Activated CD8-positive, alpha-beta T cell treated with anti-CD3 and anti-CD28 coated beads, Interleukin-2, amount 10 ng/mL, durations not matched to agents 7 days and 5 days (primary cell): ENCODE measurements at regions not wholly inside any gene's neighbourhood (a gene's known extent, or its start where the extent isn't known, plus 50 kb on each side); places are given as distances from the start of the nearest gene placed in this dataset.

Experiments
- ATAC-seq: fragments of 150-1000 bp; cut with Tn5 transposase; one replicate; pipeline ENCODE4 v1.10.0; 2021; ENCODE audit warnings: moderate library complexity
- CTCF ChIA-PET: fragments of 350-600 bp; sonication (Branson Sonifier 250); formaldehyde crosslinking; loops from one replicate; lab custom pipeline; 2021; ENCODE audit warnings: antibody characterized with exemption; lab: Charles Lee
- POLR2A ChIA-PET: fragments of 350-600 bp; sonication (Branson Sonifier 250); formaldehyde crosslinking; loops from one replicate; lab custom pipeline; 2021; ENCODE audit warnings: antibody characterized with exemption; lab: Charles Lee
- DNase-seq: peaks from one replicate; pipeline ENCODE4 v3.0.0-alpha.2; 2020
- H3K27ac Mint-ChIP-seq: one replicate; pipeline ENCODE4 v1.8.0; 2021; ENCODE audit warnings: mild to moderate bottlenecking, mixed read lengths
- H3K27me3 Mint-ChIP-seq: one replicate; pipeline ENCODE4 v1.8.0; 2021; ENCODE audit warnings: low read depth, mixed read lengths
- H3K36me3 Mint-ChIP-seq: one replicate; pipeline ENCODE4 v1.8.0; 2021; ENCODE audit warnings: low read depth, mixed read lengths
- H3K4me1 Mint-ChIP-seq: one replicate; pipeline ENCODE4 v1.8.0; 2021; ENCODE audit warnings: low read depth, mixed read lengths
- H3K4me3 Mint-ChIP-seq: one replicate; pipeline ENCODE4 v1.8.0; 2021; ENCODE audit warnings: mild to moderate bottlenecking, mixed read lengths
- H3K9me3 Mint-ChIP-seq: one replicate; pipeline ENCODE4 v1.8.0; 2022; ENCODE audit warnings: mixed read lengths; ENCODE audit not compliant: insufficient read depth

DNA sequence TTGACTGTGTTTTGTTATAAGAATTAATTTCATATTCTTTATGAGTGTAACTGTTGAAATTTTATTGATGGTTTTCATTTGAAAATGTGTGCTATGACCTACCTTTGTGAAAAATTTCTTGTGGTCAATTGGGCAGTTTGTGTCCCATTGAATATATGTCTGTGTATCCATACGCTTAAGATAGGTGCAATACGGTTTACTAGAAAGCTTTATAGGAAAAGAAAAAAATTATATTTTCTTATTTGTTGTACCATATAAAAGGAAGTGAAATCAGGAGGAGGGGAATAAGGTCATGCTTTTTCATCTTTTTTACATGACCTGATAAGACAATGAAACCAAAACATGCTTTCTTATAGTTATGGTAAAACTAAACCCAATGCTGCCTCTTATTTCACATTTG is 807.7 kb downstream of the USP25 start:
- H3K36me3 Mint-ChIP-seq = no peaks in the 10 kb centered on the region
- ChIA-PET CTCF (no interaction called here), POLR2A (no interaction called here)
- H3K27me3 Mint-ChIP-seq = no peaks in the 10 kb centered on the region
- ATAC-seq (no peak), DNase-seq (no peak)
- H3K9me3 Mint-ChIP-seq = peaks cover 7% of the 10 kb centered on the region
- H3K4me1 Mint-ChIP-seq = no peaks in the 10 kb centered on the region
- no peak overlapping the region for H3K4me3 Mint-ChIP-seq
- no peak overlapping the region for H3K27ac Mint-ChIP-seq

DNA sequence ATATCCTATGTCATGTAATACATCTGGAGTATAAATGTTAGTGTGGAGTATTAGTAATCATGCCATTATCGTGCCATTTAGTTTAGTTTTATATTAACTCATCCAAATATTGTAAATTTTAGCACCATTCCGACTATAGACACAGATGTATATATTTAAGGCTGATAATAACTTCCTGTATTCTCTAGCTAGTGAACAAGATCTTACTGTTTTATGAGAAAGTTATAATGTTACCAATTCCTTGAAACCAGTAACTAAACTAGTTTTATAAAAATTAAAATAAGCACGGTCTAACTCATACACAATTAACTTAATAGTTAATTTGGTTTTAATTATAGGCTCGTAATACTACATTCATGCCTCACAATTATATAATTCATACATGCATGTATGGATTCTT is 808.6 kb downstream of the USP25 start:
- no peaks in the 10 kb centered on the region for H3K9me3 Mint-ChIP-seq
- ChIA-PET POLR2A (no interaction called here), CTCF (no interaction called here)
- no peaks in the 10 kb centered on the region for H3K4me1 Mint-ChIP-seq
- H3K4me3 Mint-ChIP-seq = no peak overlapping the region
- H3K27me3 Mint-ChIP-seq = no peaks in the 10 kb centered on the region
- DNase-seq = no peak
- no peaks in the 10 kb centered on the region for H3K36me3 Mint-ChIP-seq
- ATAC-seq = no peak
- H3K27ac Mint-ChIP-seq = no peak overlapping the region

DNA sequence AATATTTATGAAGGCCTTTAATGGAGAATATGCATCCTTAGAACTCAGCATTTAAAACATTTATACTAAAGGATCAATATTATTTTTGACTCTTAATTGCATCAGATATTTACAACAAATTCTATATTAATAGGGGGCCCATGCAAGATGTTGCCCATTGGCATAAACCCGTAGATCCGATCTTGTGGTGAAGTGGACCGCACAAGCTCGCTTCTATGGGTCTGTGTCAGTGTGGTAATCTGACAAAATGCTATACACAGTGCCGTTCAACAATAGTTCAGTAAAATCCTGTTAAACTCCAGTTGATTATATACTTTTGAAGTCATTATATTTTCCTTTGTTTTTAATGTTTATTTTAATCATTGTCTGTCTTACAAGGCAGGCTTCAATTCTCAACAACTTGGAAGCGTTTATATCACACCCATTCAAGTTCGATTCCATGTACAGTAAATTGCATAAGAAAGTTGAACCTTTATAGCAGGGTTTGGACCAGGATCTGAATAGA is 809.2 kb downstream of the USP25 start:
- CTCF ChIA-PET = no interaction called here
- H3K27me3 Mint-ChIP-seq = no peaks in the 10 kb centered on the region
- H3K27ac Mint-ChIP-seq = no peak overlapping the region
- DNase-seq (no peak), ATAC-seq (no peak)
- no peak overlapping the region for H3K4me3 Mint-ChIP-seq
- POLR2A ChIA-PET = no interaction called here
- H3K9me3 Mint-ChIP-seq = no peaks in the 10 kb centered on the region
- no peaks in the 10 kb centered on the region for H3K36me3 Mint-ChIP-seq
- no peaks in the 10 kb centered on the region for H3K4me1 Mint-ChIP-seq

DNA sequence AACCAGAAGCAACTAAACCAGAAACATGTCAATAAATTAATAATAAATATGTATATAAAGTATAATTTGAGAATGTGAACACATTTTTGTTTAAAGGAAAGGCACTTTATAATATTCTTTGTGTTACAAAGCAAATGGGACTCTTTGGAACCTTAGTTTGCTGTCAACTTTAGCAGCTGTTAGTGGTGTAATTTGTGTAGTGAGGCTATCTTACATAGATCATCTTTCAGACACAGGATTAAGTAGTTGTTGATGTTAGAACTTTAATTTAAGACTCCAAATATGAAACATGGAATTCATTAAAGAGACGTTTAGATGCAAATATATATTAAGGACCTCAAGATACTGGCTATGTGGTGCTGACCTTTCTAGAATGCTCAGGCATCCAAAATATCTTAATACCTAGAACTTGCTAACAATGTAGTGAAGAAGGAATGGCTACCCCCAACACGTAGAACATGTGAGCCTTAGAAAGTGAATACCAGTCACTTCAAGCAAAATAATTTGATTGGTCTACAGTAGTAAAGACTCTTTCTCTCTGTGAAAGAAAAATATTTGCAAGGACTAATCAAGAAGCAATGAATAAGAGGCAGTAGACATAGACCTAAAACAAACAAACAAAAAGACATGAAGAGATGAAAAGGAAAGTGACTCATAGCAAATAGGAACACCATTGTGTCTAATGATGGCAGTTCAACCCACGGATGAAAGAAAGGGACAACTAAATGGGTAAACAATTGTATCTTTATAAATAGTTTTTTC is 811.4 kb downstream of the USP25 start:
- no peak for DNase-seq
- ChIA-PET POLR2A (no interaction called here), CTCF (no interaction called here)
- peaks cover 5% of the 10 kb centered on the region for H3K9me3 Mint-ChIP-seq
- no peak overlapping the region for H3K4me3 Mint-ChIP-seq
- H3K4me1 Mint-ChIP-seq = no peaks in the 10 kb centered on the region
- no peaks in the 10 kb centered on the region for H3K36me3 Mint-ChIP-seq
- no peak overlapping the region for H3K27ac Mint-ChIP-seq
- H3K27me3 Mint-ChIP-seq = no peaks in the 10 kb centered on the region
- ATAC-seq = no peak

DNA sequence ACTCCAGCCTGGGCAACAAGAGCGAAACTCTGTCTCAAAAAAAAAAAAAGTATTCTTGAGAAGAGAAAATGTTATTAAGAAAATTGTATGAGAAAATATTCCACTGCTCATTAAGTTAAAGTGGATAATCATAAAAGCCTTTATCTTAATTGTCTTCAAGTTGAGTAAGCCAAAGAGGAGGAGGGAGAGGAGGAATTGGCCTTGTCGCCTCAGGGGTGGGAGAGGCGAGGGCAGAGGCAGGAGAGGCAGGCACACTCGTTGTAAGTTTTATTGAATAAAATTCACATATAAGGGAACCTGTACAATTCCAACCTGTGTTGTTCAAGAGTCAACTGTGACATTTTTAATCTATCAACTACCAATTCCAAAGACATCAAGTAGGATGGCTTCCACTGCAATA is 820.3 kb downstream of the USP25 start:
- Mint-ChIP-seq H3K27ac (no peak overlapping the region), H3K4me3 (no peak overlapping the region), H3K27me3 (no peaks in the 10 kb centered on the region), H3K9me3 (peaks cover 11% of the 10 kb centered on the region), H3K36me3 (no peaks in the 10 kb centered on the region), H3K4me1 (no peaks in the 10 kb centered on the region)
- ChIA-PET CTCF (no interaction called here), POLR2A (no interaction called here)
- DNase-seq (no peak), ATAC-seq (no peak)

DNA sequence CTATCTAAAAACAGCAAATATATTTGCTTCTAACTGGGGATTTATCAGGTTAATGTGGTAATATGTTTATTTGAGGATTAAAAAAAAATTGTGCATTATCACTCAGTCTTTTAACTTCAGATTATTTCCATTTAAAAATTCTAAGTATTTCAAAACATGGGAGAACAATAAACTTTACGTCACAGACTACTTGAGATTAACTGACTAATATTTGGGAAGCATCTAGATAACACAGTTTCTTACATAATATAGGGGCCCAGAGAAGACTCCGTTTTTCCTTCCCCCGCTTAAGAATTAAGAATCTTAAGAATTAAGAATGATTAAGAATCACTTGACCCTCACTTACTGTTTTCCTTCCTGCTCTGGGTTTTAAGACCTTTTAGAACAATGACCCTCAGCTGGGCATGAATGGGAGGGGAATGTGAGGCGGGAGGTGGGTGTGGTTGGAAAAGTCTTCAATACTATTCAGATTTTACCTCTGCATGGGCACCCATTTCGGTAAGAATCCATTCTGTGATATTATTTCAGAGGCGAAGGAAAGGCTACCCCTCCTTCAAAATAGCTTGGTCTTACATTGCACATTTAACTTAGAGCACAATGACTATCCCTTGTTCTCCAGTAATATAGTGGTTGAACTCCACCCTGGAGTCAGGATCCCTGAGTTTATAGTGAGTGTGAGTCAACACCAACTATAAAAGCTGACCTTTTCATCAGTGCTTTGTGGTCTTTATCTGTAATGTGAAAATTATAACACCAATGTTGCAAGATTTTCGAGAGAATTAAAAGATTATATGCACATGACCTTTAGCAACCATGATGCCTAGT is 821.3 kb downstream of the USP25 start:
- Mint-ChIP-seq H3K27ac (no peak overlapping the region), H3K4me3 (no peak overlapping the region), H3K4me1 (no peaks in the 10 kb centered on the region), H3K36me3 (no peaks in the 10 kb centered on the region), H3K27me3 (no peaks in the 10 kb centered on the region), H3K9me3 (peaks cover 5% of the 10 kb centered on the region)
- CTCF ChIA-PET = no interaction called here
- POLR2A ChIA-PET = no interaction called here
- DNase-seq (no peak), ATAC-seq (no peak)

DNA sequence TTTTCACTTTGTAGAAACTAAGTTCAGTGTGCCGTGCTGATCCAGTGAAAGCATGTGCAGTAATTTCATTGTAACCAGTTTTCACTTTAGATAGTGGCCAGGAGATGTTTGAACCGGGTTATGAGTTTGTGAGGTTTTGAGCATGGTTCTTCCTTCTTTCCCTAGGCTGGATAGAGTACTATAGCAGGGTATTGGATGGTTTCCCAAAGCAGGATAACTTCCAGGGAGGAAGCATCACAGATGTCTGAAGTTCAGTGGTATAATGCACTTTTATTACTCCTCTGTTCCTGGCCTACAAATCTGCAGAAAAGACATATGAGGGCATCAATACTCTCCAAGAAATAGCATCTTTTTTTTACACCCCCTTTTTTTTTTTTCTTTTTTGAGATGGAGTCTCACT is 823.1 kb downstream of the USP25 start:
- H3K27ac Mint-ChIP-seq = no peak overlapping the region
- no peak overlapping the region for H3K4me3 Mint-ChIP-seq
- no peak for DNase-seq
- ChIA-PET POLR2A (no interaction called here), CTCF (no interaction called here)
- no peaks in the 10 kb centered on the region for H3K27me3 Mint-ChIP-seq
- no peaks in the 10 kb centered on the region for H3K36me3 Mint-ChIP-seq
- H3K9me3 Mint-ChIP-seq = peaks cover 5% of the 10 kb centered on the region
- ATAC-seq = no peak
- no peaks in the 10 kb centered on the region for H3K4me1 Mint-ChIP-seq

DNA sequence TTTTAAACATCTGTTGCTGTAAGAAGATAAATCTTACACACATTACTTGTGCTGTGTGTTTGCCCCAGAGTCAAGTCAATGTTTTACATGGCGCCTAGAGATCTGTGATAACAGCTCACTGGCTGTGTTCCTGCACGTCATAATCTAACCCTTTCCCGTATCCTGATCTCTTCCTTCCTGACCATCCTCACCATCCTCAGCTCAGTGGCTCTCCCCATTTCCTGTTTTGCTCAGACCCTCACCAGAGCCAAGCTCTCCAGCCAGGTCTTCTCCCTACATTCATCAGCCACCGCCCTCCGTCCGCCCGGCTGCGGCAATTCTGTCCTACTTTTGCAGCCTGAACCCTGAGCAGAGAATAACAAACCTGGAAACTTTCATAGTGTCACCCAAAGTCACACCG is 824.7 kb downstream of the USP25 start:
- DNase-seq = no peak
- Mint-ChIP-seq H3K9me3 (peaks cover 5% of the 10 kb centered on the region), H3K27ac (no peak overlapping the region), H3K4me3 (no peak overlapping the region), H3K36me3 (no peaks in the 10 kb centered on the region), H3K4me1 (no peaks in the 10 kb centered on the region), H3K27me3 (no peaks in the 10 kb centered on the region)
- CTCF ChIA-PET = no interaction called here
- POLR2A ChIA-PET = no interaction called here
- ATAC-seq = no peak

DNA sequence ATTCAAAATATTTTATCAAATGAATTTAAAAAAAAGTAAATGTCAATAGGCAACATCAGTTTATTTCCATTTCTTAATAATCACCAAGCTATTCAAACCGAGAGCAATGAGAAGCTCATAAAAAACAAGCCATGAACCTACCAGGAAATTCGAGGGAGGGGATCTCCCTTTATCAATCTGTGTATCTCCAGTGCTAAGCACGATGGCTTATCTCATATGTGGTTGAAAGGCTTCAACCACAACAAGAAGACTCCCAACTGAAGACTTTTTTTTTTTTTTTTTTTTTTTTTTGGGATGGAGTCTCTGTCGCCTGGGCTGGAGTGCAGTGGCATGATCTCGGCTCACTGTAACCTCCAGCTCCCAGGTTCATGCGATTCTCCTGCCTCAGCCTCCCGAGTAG is 833.3 kb downstream of the USP25 start:
- H3K27ac Mint-ChIP-seq = no peak overlapping the region

DNA sequence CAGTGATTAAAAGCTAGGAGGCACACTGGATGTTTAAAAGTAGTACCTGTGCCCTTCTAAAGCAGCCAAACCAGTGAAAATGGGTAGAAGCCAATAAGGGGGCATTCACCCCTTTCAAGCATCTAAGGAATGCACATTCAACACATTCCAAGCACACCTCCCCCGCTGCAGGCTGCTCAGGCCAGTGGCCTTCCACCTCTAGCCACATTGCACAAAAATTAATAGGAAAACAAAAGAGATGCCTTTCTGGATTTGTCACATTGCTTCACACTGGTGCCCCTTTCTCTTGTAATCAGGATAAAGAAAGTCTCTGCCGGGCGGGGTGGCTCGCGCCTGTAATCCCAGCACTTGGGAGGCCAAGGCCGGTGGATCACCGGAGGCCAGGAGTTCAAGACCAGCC is 834.0 kb downstream of the USP25 start:
- no peak for DNase-seq
- Mint-ChIP-seq H3K27me3 (no peaks in the 10 kb centered on the region), H3K36me3 (no peaks in the 10 kb centered on the region), H3K4me1 (no peaks in the 10 kb centered on the region), H3K4me3 (no peak overlapping the region), H3K9me3 (peaks cover 3% of the 10 kb centered on the region), H3K27ac (no peak overlapping the region)
- ChIA-PET CTCF (no interaction called here), POLR2A (interaction anchor here (0.6 kb wide), 1 partner anchor 1137 kb away, joined by 7 read pairs; no protein-coding TSS in a partner anchor)
- no peak for ATAC-seq

More for the DNA sequence above, 833.3 kb downstream of the USP25 start:
- Mint-ChIP-seq H3K9me3 (peaks cover 3% of the 10 kb centered on the region), H3K36me3 (no peaks in the 10 kb centered on the region), H3K27me3 (no peaks in the 10 kb centered on the region), H3K4me3 (no peak overlapping the region), H3K4me1 (no peaks in the 10 kb centered on the region)
- ChIA-PET CTCF (no interaction called here), POLR2A (interaction anchor here (0.6 kb wide), 1 partner anchor 1136 kb away, joined by 7 read pairs; no protein-coding TSS in a partner anchor)
- no peak for DNase-seq
- no peak for ATAC-seq

DNA sequence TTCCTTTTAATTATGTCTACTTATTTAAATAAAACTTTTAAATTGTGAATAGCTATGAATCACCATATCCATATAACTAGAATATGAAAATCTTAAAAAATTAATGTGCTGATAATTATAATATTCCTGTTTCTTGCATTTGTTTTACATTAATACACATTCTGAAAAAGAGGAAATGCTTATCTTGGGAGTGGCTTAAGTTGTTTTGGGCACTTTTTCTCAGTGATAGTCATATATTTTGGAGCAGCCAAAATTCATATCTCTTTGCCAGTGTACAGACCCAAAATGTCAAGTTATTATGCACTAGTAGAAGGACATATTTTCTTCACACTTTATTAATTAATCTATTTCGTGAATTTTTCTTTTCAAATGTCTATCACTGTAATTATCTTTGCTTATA is 838.5 kb downstream of the USP25 start:
- H3K9me3 Mint-ChIP-seq = peaks cover 3% of the 10 kb centered on the region
- H3K4me3 Mint-ChIP-seq = no peak overlapping the region
- POLR2A ChIA-PET = no interaction called here
- DNase-seq (no peak), ATAC-seq (no peak)
- no peaks in the 10 kb centered on the region for H3K4me1 Mint-ChIP-seq
- H3K36me3 Mint-ChIP-seq = no peaks in the 10 kb centered on the region
- no peak overlapping the region for H3K27ac Mint-ChIP-seq
- no peaks in the 10 kb centered on the region for H3K27me3 Mint-ChIP-seq
- CTCF ChIA-PET = no interaction called here

DNA sequence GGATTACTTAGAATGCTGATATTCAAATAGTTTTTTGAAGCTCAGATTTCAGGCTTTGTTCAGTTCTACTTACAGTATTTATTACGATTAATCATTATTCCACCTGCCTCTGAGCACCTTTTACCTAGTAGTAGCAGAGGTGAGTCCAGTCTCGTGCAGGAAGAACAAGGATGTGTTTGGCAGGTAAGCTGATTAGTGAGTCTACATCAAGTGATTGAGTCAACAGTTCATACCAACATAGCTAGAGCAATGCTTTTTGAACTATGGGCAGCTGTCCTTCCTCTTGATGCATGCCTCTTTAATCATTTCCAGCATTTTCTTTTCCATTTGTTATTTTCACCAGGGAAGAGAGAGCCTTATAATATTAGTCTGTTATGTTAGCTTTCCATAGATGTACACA is 838.9 kb downstream of the USP25 start:
- peaks cover 3% of the 10 kb centered on the region for H3K9me3 Mint-ChIP-seq
- H3K4me3 Mint-ChIP-seq = no peak overlapping the region
- DNase-seq = no peak
- H3K27ac Mint-ChIP-seq = no peak overlapping the region
- no peaks in the 10 kb centered on the region for H3K36me3 Mint-ChIP-seq
- H3K4me1 Mint-ChIP-seq = no peaks in the 10 kb centered on the region
- ChIA-PET POLR2A (no interaction called here), CTCF (no interaction called here)
- no peak for ATAC-seq
- H3K27me3 Mint-ChIP-seq = no peaks in the 10 kb centered on the region
